A549 (cell line): ENCODE measurements at regions not wholly inside any gene's neighbourhood (a gene's known extent, or its start where the extent isn't known, plus 50 kb on each side); places are given as distances from the start of the nearest gene placed in this dataset.

Experiments
- ATAC-seq, 2 experiments: fragments of 200-7000 bp in 1 of 2; fragments of >200 bp in 1 of 2; cut with Nextera tagmentation in 1 of 2; cut with Tn5 transposase in 1 of 2; 3 replicates each; pipeline versions ENCODE4 v1.8.0 to v1.9.1; 2018 to 2020; ENCODE audit warnings: mild to moderate bottlenecking in 1 of 2, moderate library complexity in 1 of 2
- CTCF ChIA-PET: fragments of 300-600 bp; sonication (Branson Sonifier 250); formaldehyde crosslinking; extraction: SDS; loops from one replicate; lab custom pipeline; 2021; ENCODE audit warnings: antibody characterized with exemption, inconsistent platforms; lab: Yijun Ruan, JAX
- POLR2A ChIA-PET: fragments of 350-600 bp; formaldehyde crosslinking; extraction: SDS; loops from one replicate; lab custom pipeline; 2021; ENCODE audit warnings: antibody characterized with exemption, inconsistent platforms; lab: Yijun Ruan, JAX
- DNase-seq, 2 experiments: peaks; one replicate each; pipeline versions ENCODE4 v3.0.0 to v3.0.0-alpha.2; 2011 to 2016; ENCODE audit warnings: low read depth in 1 of 2, low spot score in 1 of 2
- FAIRE-seq: peaks from 2 replicates; lab custom pipeline; 2011; peaks lifted over from hg19 to GRCh38; lab: Jason Lieb, UNC
- H3K27ac ChIP-seq, 2 experiments: fragments of >200 bp; sonication (Bioruptor Twin); formaldehyde crosslinking; 3 replicates each; pipeline ENCODE4 v1.5.1; 2016 to 2017
- H3K4me1 ChIP-seq: fragments of >200 bp; sonication (Bioruptor Twin); formaldehyde crosslinking; 3 replicates; pipeline ENCODE4 v1.6.1; 2016
- H3K4me2 ChIP-seq: fragments of >200 bp; sonication (Bioruptor Twin); formaldehyde crosslinking; 3 replicates; pipeline ENCODE4 v1.6.1; 2016
- H3K4me3 ChIP-seq: fragments of >200 bp; sonication (Bioruptor Twin); formaldehyde crosslinking; 3 replicates; pipeline ENCODE4 v1.5.1; 2016
- H3K9me3 ChIP-seq: fragments of >200 bp; sonication (Bioruptor Twin); formaldehyde crosslinking; 3 replicates; pipeline ENCODE4 v1.6.1; 2016
- CBX2 ChIP-seq: fragments of 200-600 bp; sonication (generic); IDR thresholded peaks from 2 replicates; pipeline ENCODE4 v1.6.1; 2016; ENCODE audit warnings: low read depth, mild to moderate bottlenecking, borderline replicate concordance
- CHD2 ChIP-seq: fragments of 150-350 bp; IDR thresholded peaks from 2 replicates; pipeline ENCODE4 v1.6.1; 2014; ENCODE audit warnings: low read length; ENCODE audit not compliant: partially characterized antibody
- CHD4 ChIP-seq: fragments of 200-600 bp; sonication (generic); IDR thresholded peaks from 2 replicates; pipeline ENCODE4 v1.6.1; 2016; ENCODE audit warnings: antibody characterized with exemption, mild to moderate bottlenecking, borderline replicate concordance
- FOSL2 ChIP-seq, 2 experiments: fragments of 450-650 bp in 1 of 2; fragments of >200 bp in 1 of 2; sonication (Bioruptor Twin) in 1 of 2; formaldehyde crosslinking; IDR thresholded peaks; 2 replicates each; pipeline versions ENCODE4 v1.5.0 to v1.6.1; 2016 to 2020; ENCODE audit warnings: mild to moderate bottlenecking in 1 of 2, moderate library complexity in 1 of 2
- FOXS1 ChIP-seq: fragments of 250-450 bp; sonication (Bioruptor Pico); IDR thresholded peaks from 2 replicates; pipeline ENCODE4 v1.5.0; 2020; ENCODE audit warnings: mild to moderate bottlenecking, moderate library complexity
- GATA3 ChIP-seq: IDR thresholded peaks from 2 replicates; pipeline ENCODE4 v1.6.1; 2012; ENCODE audit warnings: borderline replicate concordance
- HEYL ChIP-seq: fragments of 250-450 bp; sonication (Bioruptor Pico); IDR thresholded peaks from 2 replicates; pipeline ENCODE4 v1.8.0; 2021; ENCODE audit warnings: mild to moderate bottlenecking, moderate library complexity
- HOXA7 ChIP-seq: fragments of 250-450 bp; sonication (Bioruptor Pico); IDR thresholded peaks from 2 replicates; pipeline ENCODE4 v1.5.0; 2020; ENCODE audit warnings: mild to moderate bottlenecking, moderate library complexity
- HOXB13 ChIP-seq: fragments of 250-450 bp; sonication (Bioruptor Pico); IDR thresholded peaks from 2 replicates; pipeline ENCODE4 v1.5.0; 2020; ENCODE audit warnings: low read depth, mild to moderate bottlenecking, moderate library complexity
- JUN ChIP-seq, 2 experiments: fragments of >200 bp; sonication (Bioruptor Twin); formaldehyde crosslinking; IDR thresholded peaks; 2 replicates in 1 of 2; 3 replicates in 1 of 2; pipeline ENCODE4 v1.6.1; 2016 to 2017
- JUNB ChIP-seq: fragments of >200 bp; sonication (Bioruptor Twin); formaldehyde crosslinking; IDR thresholded peaks from 2 replicates; pipeline ENCODE4 v1.6.1; 2016
- KDM5A ChIP-seq: fragments of 200-600 bp; sonication (generic); IDR thresholded peaks from 2 replicates; pipeline ENCODE4 v1.6.1; 2016; ENCODE audit warnings: antibody characterized with exemption, mild to moderate bottlenecking
- MYC ChIP-seq: IDR thresholded peaks from 2 replicates; pipeline ENCODE4 v1.6.1; 2012; ENCODE audit warnings: mild to moderate bottlenecking, inconsistent platforms, low read length, improper control_type of control experiment, borderline replicate concordance
- PHF8 ChIP-seq: fragments of 200-600 bp; sonication (generic); IDR thresholded peaks from 2 replicates; pipeline ENCODE4 v1.6.1; 2016; ENCODE audit warnings: low read depth, mild to moderate bottlenecking, antibody characterized with exemption, moderate library complexity, borderline replicate concordance
- RAD21 ChIP-seq, 2 experiments: fragments of >200 bp in 1 of 2; sonication (Bioruptor Twin) in 1 of 2; formaldehyde crosslinking in 1 of 2; IDR thresholded peaks in 1 of 2; conservative IDR thresholded peaks in 1 of 2; 2 replicates in 1 of 2; 3 replicates in 1 of 2; pipeline ENCODE4 v1.6.1; 2012 to 2018; ENCODE audit warnings: inconsistent platforms in 1 of 2
- RARB ChIP-seq: fragments of 250-450 bp; sonication (Bioruptor Pico); IDR thresholded peaks from 2 replicates; pipeline ENCODE4 v1.8.0; 2021; ENCODE audit warnings: mild to moderate bottlenecking, moderate library complexity
- RCOR1 ChIP-seq: fragments of 150-350 bp; IDR thresholded peaks from 2 replicates; pipeline ENCODE4 v1.6.1; 2014; ENCODE audit warnings: antibody characterized with exemption, low read length, low read depth
- REST ChIP-seq: fragments of 200-600 bp; sonication (generic); IDR thresholded peaks from 2 replicates; pipeline ENCODE4 v1.6.1; 2016; ENCODE audit warnings: antibody characterized with exemption, mild to moderate bottlenecking, moderate library complexity
- RFX5 ChIP-seq: fragments of 450-650 bp; IDR thresholded peaks from 2 replicates; pipeline ENCODE4 v1.7.1; 2014; ENCODE audit warnings: antibody characterized with exemption, mild to moderate bottlenecking, moderate library complexity
- SMC3 ChIP-seq: fragments of >200 bp; sonication (Bioruptor Twin); formaldehyde crosslinking; IDR thresholded peaks from 3 replicates; pipeline ENCODE4 v1.6.1; 2018; ENCODE audit warnings: inconsistent platforms
- TFCP2L1 ChIP-seq: fragments of 250-450 bp; sonication (Bioruptor Pico); IDR thresholded peaks from 2 replicates; pipeline ENCODE4 v1.5.0; 2021; ENCODE audit warnings: mild to moderate bottlenecking
- TP53 ChIP-seq: fragments of 250-450 bp; sonication (Bioruptor Pico); IDR thresholded peaks from 2 replicates; pipeline ENCODE4 v1.5.0; 2021; ENCODE audit warnings: mild to moderate bottlenecking, moderate library complexity
- ZC3H11A ChIP-seq: fragments of 450-650 bp; IDR thresholded peaks from 2 replicates; pipeline ENCODE4 v1.6.1; 2014; ENCODE audit warnings: antibody characterized with exemption, mild to moderate bottlenecking
- WGBS: methylation state at CpG from one replicate; pipeline ENCODE4 v1.1.6; 2017; ENCODE audit errors: missing lambda C conversion rate; 5-methylcytosine and 5-hydroxymethylcytosine counted together
- TF ChIP-seq, protein P1 (sequence below): fragments of >200 bp; sonication (Bioruptor Twin); formaldehyde crosslinking; IDR thresholded peaks from 2 replicates; pipeline ENCODE4 v1.6.1; 2016
- TF ChIP-seq, protein P2 (sequence below): IDR thresholded peaks from 2 replicates; pipeline ENCODE4 v1.6.1; 2012; ENCODE audit warnings: low read depth, borderline replicate concordance

DNA sequence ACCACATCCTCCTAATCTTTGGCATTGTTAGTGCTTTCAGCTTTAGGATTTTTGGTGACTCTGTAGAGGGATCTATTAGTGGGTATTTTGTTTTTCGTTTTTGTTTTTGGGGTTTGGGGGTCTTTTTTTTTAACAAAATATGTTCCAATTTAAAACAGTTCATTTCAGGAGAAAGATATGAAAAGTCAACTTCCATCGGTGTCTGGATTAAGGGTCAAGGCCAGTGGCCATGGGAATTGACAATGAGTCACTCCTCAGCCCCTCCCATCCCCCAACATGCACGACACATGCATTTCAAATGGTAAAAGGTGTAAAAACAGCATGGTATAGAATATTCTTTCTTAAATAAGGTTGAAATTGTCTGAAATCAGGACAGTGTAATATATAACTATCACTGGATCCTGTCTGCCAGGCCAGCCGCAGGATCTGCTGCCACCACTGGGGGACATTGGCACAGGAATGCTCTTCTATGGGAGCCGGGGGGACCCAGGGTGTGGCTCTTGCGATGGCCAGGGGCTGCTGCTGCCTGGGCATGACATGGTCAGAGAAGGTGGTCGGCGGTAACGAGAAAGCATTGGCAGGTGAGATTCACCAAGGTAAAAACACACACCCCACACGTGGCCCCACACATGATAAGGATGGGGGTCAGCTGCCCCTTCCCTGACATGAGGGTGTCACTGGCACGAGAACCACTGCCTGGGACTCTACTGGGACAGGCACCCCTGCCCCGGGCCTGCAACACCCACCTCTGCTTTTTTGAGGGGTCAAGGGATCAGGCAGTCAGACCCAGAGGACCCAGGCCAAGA is 126.2 kb upstream of the KCTD7 start:
- ATAC-seq, result peak; percentile 65 to 69
- H3K4me2 ChIP-seq, result no peak overlapping the region
- ChIA-PET CTCF (no interaction called here), POLR2A (interaction anchor here (0.6 kb wide), 1 partner anchor 97 kb away, joined by 3 read pairs; no protein-coding TSS in a partner anchor)
- no peak overlapping the region for H3K27ac ChIP-seq
- TF ChIP-seq JUNB (no peak), KDM5A (no peak), HEYL (CRISPR knock-in tag) (no peak), MYC (no peak), ZC3H11A (no peak), RFX5 (no peak), CBX2 (no peak), GATA3 (no peak), TP53 (CRISPR knock-in tag) (no peak), FOXS1 (CRISPR knock-in tag) (no peak), TFCP2L1 (CRISPR knock-in tag) (no peak), SMC3 (no peak), PHF8 (no peak), CHD4 (no peak)
- TF ChIP-seq, protein P1, sequence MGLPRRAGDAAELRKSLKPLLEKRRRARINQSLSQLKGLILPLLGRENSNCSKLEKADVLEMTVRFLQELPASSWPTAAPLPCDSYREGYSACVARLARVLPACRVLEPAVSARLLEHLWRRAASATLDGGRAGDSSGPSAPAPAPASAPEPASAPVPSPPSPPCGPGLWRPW, result no peak
- TF ChIP-seq, protein P2, sequence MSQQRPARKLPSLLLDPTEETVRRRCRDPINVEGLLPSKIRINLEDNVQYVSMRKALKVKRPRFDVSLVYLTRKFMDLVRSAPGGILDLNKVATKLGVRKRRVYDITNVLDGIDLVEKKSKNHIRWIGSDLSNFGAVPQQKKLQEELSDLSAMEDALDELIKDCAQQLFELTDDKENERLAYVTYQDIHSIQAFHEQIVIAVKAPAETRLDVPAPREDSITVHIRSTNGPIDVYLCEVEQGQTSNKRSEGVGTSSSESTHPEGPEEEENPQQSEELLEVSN, result no peak
- no peaks in the 10 kb centered on the region for H3K9me3 ChIP-seq
- WGBS, result 72% methylated on average over 12 of the region's 12 CpGs
- FAIRE-seq, result no peak
- H3K4me3 ChIP-seq, result no peak overlapping the region
- DNase-seq, result no peak
- H3K4me1 ChIP-seq, result peaks cover 5% of the 10 kb centered on the region; the same call in 1 of the 3 replicates

DNA sequence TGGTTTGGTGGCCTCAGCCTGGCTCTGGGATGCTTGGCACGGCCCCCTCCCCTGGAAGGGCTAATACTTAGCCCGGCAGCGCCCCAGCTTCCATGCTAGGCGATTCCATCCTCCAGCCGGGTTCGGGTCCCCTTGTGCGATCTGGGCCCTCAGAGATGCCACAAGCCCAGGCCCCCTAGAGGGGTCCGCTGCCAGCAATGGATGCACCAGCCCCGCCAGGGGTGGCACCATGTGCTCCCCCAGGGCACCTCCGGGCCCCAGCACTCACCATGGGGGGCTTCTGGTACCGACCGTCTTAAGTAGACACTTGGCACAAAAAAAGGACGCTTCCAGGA is 125.7 kb upstream of the KCTD7 start:
- DNase-seq, result no peak
- FAIRE-seq, result no peak
- Histone ChIP-seq H3K4me3 (no peak overlapping the region), H3K4me2 (no peak overlapping the region), H3K27ac (no peak overlapping the region), H3K9me3 (no peaks in the 10 kb centered on the region), H3K4me1 (peaks cover 5% of the 10 kb centered on the region; the same call in 1 of the 3 replicates)
- 0 out of 6 replicates have a peak, but pooled peaks of 1 of the 2 experiments have one; percentile 14 for ATAC-seq
- 45% methylated on average over 5 of the region's 13 CpGs for WGBS
- TF ChIP-seq RARB (no peak), REST (no peak), JUN (IDR thresholded peaks at IDR 0.05) (no peak), JUNB (no peak), KDM5A (no peak), FOXS1 (CRISPR knock-in tag) (no peak), HOXA7 (CRISPR knock-in tag) (no peak), ZC3H11A (no peak), RAD21 (conservative IDR thresholded peaks at IDR 0.05 in 1 of 2, IDR thresholded peaks at IDR 0.05 in 1 of 2) (no peak), PHF8 (no peak), HOXB13 (no peak), CHD2 (no peak), RCOR1 (no peak), FOSL2 (IDR thresholded peaks at IDR 0.05) (no peak), FOSL2 (CRISPR knock-in tag; IDR thresholded peaks at IDR 0.05) (no peak)
- CTCF ChIA-PET, result no interaction called here
- POLR2A ChIA-PET, result interaction anchor here (0.6 kb wide), 1 partner anchor 96 kb away, joined by 3 read pairs; no protein-coding TSS in a partner anchor
